Neural crest cell (in vitro differentiated cells): ENCODE measurements at regions not wholly inside any gene's neighbourhood (a gene's known extent, or its start where the extent isn't known, plus 50 kb on each side); places are given as distances from the start of the nearest gene placed in this dataset.

Experiments used
- DNase-seq: peaks from one replicate; pipeline ENCODE4 v3.0.0; 2021; ENCODE audit warnings: low read depth, mixed read lengths, low spot score
- H3K27ac Mint-ChIP-seq: one replicate; pipeline ENCODE4 v1.8.0; 2021; ENCODE audit warnings: mild to moderate bottlenecking, mixed read lengths; ENCODE audit not compliant: unreplicated experiment
- H3K27me3 Mint-ChIP-seq: 2 replicates; pipeline ENCODE4 v1.8.0; 2021; ENCODE audit warnings: low read depth, mild to moderate bottlenecking, mixed read lengths
- H3K36me3 Mint-ChIP-seq: 2 replicates; pipeline ENCODE4 v1.8.0; 2021; ENCODE audit warnings: low read depth, mild to moderate bottlenecking, mixed read lengths
- H3K4me1 Mint-ChIP-seq: 2 replicates; pipeline ENCODE4 v1.8.0; 2021; ENCODE audit warnings: mixed read lengths
- H3K4me3 Mint-ChIP-seq: one replicate; pipeline ENCODE4 v1.8.0; 2021; ENCODE audit warnings: mild to moderate bottlenecking, mixed read lengths
- H3K9me3 Mint-ChIP-seq: 2 replicates; pipeline ENCODE4 v1.8.0; 2021; ENCODE audit warnings: mixed read lengths
- CTCF ChIP-seq: fragments of 200-600 bp; sonication (generic); conservative IDR thresholded peaks from 2 replicates; pipeline ENCODE4 v1.5.0; 2021; ENCODE audit warnings: antibody characterized with exemption, mild to moderate bottlenecking

GRCh38 chr4:148790691-148791090 is 348.5 kb upstream of the NR3C2 start:
- H3K9me3 Mint-ChIP-seq: no peaks in the 10 kb centered on the region
- no peak overlapping the region for H3K4me3 Mint-ChIP-seq
- no peaks in the 10 kb centered on the region for H3K36me3 Mint-ChIP-seq
- DNase-seq: no peak
- H3K27ac Mint-ChIP-seq: no peak overlapping the region
- peaks cover 4% of the 10 kb centered on the region for H3K27me3 Mint-ChIP-seq
- TF ChIP-seq CTCF: no peak
- H3K4me1 Mint-ChIP-seq: no peaks in the 10 kb centered on the region

- Mint-ChIP-seq H3K4me1 (no peaks in the 10 kb centered on the region), H3K27me3 (peaks cover 3% of the 10 kb centered on the region), H3K4me3 (no peak overlapping the region), H3K27ac (no peak overlapping the region), H3K9me3 (no peaks in the 10 kb centered on the region), H3K36me3 (no peaks in the 10 kb centered on the region)
- no peak for TF ChIP-seq CTCF
- DNase-seq: no peak
These were observed 348.0 kb upstream of the NR3C2 start for GRCh38 chr4:148790246-148790645.

- Mint-ChIP-seq H3K27me3 (peaks cover 4% of the 10 kb centered on the region), H3K4me3 (no peak overlapping the region), H3K4me1 (no peaks in the 10 kb centered on the region), H3K9me3 (no peaks in the 10 kb centered on the region), H3K36me3 (no peaks in the 10 kb centered on the region), H3K27ac (no peak overlapping the region)
- TF ChIP-seq CTCF: no peak
- no peak for DNase-seq
These were observed 345.7 kb upstream of the NR3C2 start for GRCh38 chr4:148787831-148788477.

- Mint-ChIP-seq H3K4me1 (no peaks in the 10 kb centered on the region), H3K27me3 (peaks cover 4% of the 10 kb centered on the region), H3K9me3 (no peaks in the 10 kb centered on the region), H3K36me3 (no peaks in the 10 kb centered on the region), H3K27ac (no peak overlapping the region), H3K4me3 (no peak overlapping the region)
- no peak for DNase-seq
- TF ChIP-seq CTCF: no peak
These were observed 345.1 kb upstream of the NR3C2 start for GRCh38 chr4:148787285-148787684.

GRCh38 chr4:148786699-148787098 is 344.5 kb upstream of the NR3C2 start:
- H3K36me3 Mint-ChIP-seq: no peaks in the 10 kb centered on the region
- no peak overlapping the region for H3K27ac Mint-ChIP-seq
- no peak for DNase-seq

More at GRCh38 chr4:148786699-148787098, 344.5 kb upstream of the NR3C2 start:
- H3K9me3 Mint-ChIP-seq: no peaks in the 10 kb centered on the region
- peaks cover 4% of the 10 kb centered on the region for H3K27me3 Mint-ChIP-seq
- H3K4me1 Mint-ChIP-seq: no peaks in the 10 kb centered on the region
- no peak overlapping the region for H3K4me3 Mint-ChIP-seq
- TF ChIP-seq CTCF: no peak
